HFFc6 (cell line): ENCODE measurements at regions not wholly inside any gene's neighbourhood (a gene's known extent, or its start where the extent isn't known, plus 50 kb on each side); places are given as distances from the start of the nearest gene placed in this dataset.
A peak's percentile ranks its signal among the peaks of the same experiment; 100 is the strongest.

Experiments
- DNase-seq: peaks from one replicate; pipeline ENCODE4 v3.0.0-alpha.2; 2018
- H3K27ac Mint-ChIP-seq: 2 replicates; pipeline ENCODE4 v1.8.0; 2020; ENCODE audit warnings: mild to moderate bottlenecking, mixed read lengths
- H3K27me3 Mint-ChIP-seq: 2 replicates; pipeline ENCODE4 v1.8.0; 2021; ENCODE audit warnings: mild to moderate bottlenecking, moderate library complexity, mixed read lengths; ENCODE audit not compliant: insufficient read depth
- H3K36me3 Mint-ChIP-seq: 2 replicates; pipeline ENCODE4 v1.8.0; 2021; ENCODE audit warnings: low read depth, mixed read lengths
- H3K4me1 Mint-ChIP-seq: 2 replicates; pipeline ENCODE4 v1.8.0; 2020; ENCODE audit warnings: low read depth, mixed read lengths
- H3K4me3 Mint-ChIP-seq: 2 replicates; pipeline ENCODE4 v1.8.0; 2020; ENCODE audit warnings: mild to moderate bottlenecking, moderate library complexity, mixed read lengths
- H3K9me3 Mint-ChIP-seq: 2 replicates; pipeline ENCODE4 v1.8.0; 2020; ENCODE audit warnings: mild to moderate bottlenecking, mixed read lengths
- CTCF ChIP-seq: fragments of 200-600 bp; sonication (generic); IDR thresholded peaks from 2 replicates; pipeline ENCODE4 v1.5.0; 2021; ENCODE audit warnings: antibody characterized with exemption, mild to moderate bottlenecking

- Mint-ChIP-seq H3K9me3 (no peaks in the 10 kb centered on the region), H3K27ac (0 out of 2 replicates have a peak overlapping the region, but pooled peaks have one; percentile 14), H3K36me3 (peaks cover 14% of the 10 kb centered on the region), H3K4me3 (no peak overlapping the region), H3K27me3 (no peaks in the 10 kb centered on the region; the same call in 1 of the 2 replicates), H3K4me1 (peaks cover 63% of the 10 kb centered on the region)
- DNase-seq: no peak
- TF ChIP-seq CTCF: no peak
These were observed 104.9 kb upstream of the TGFBR2 start for GRCh38 chr3:30501526-30501925.

- DNase-seq: no peak
- Mint-ChIP-seq H3K27ac (peak overlapping the region; percentile 32), H3K9me3 (no peaks in the 10 kb centered on the region), H3K36me3 (peaks cover 14% of the 10 kb centered on the region), H3K4me3 (no peak overlapping the region), H3K27me3 (no peaks in the 10 kb centered on the region; the same call in 1 of the 2 replicates), H3K4me1 (peaks cover 58% of the 10 kb centered on the region)
- TF ChIP-seq CTCF: no peak
These were observed 104.2 kb upstream of the TGFBR2 start for GRCh38 chr3:30502051-30502741.

- Mint-ChIP-seq H3K4me3 (no peak overlapping the region), H3K4me1 (peaks cover 56% of the 10 kb centered on the region), H3K36me3 (peaks cover 14% of the 10 kb centered on the region), H3K27me3 (no peaks in the 10 kb centered on the region; the same call in 1 of the 2 replicates), H3K9me3 (no peaks in the 10 kb centered on the region), H3K27ac (peak overlapping the region; percentile 32; the same call in 1 of the 2 replicates)
- TF ChIP-seq CTCF: no peak
- peak; percentile 53 for DNase-seq
These were observed 103.7 kb upstream of the TGFBR2 start for GRCh38 chr3:30502742-30503073.

GRCh38 chr3:30503446-30503845 is 103.0 kb upstream of the TGFBR2 start:
- peak overlapping the region; percentile 13; the same call in 1 of the 2 replicates for H3K27ac Mint-ChIP-seq
- peaks cover 56% of the 10 kb centered on the region for H3K4me1 Mint-ChIP-seq
- no peaks in the 10 kb centered on the region; the same call in 1 of the 2 replicates for H3K27me3 Mint-ChIP-seq
- no peak for TF ChIP-seq CTCF
- H3K9me3 Mint-ChIP-seq: no peaks in the 10 kb centered on the region
- DNase-seq: no peak
- H3K4me3 Mint-ChIP-seq: no peak overlapping the region
- peaks cover 14% of the 10 kb centered on the region for H3K36me3 Mint-ChIP-seq

GRCh38 chr3:30504939-30505338 is 101.5 kb upstream of the TGFBR2 start:
- H3K9me3 Mint-ChIP-seq: no peaks in the 10 kb centered on the region
- no peak for DNase-seq
- peaks cover 56% of the 10 kb centered on the region for H3K4me1 Mint-ChIP-seq
- no peak overlapping the region for H3K27ac Mint-ChIP-seq
- no peaks in the 10 kb centered on the region for H3K27me3 Mint-ChIP-seq
- no peak overlapping the region for H3K4me3 Mint-ChIP-seq
- H3K36me3 Mint-ChIP-seq: peaks cover 14% of the 10 kb centered on the region
- TF ChIP-seq CTCF: no peak
